ENCODE measurements at regions not wholly inside any gene's neighbourhood (a gene's known extent, or its start where the extent isn't known, plus 50 kb on each side); places are given as distances from the start of the nearest gene placed in this dataset.
"Not testable (repeated sequence)": the region's sequence is repeated elsewhere in the genome, so short reads cannot be mapped to it uniquely, and the experiment has no call there.

DNA sequence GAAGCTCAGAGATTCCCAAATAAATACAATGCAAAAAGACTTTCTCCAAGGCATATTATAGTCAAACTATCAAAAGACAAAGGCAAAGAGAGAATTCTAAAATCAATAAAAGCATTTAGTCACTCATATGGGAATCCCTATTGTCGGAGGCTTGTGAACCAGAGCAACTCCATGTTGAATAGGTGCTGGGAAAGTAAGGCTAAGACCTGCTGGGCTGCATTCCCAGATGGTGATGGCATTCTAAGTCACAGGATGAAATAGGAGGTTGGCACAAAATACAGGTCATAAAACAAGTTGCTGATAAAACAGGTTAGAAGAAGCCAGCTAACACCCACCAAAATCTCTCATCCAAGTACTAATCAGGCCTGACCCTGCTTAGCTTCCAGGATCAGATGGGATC lies 84.5 kb downstream of the JRKL start:
- Histone ChIP-seq H3K9me3 (ENCODE audit: control insufficient read depth in 1 of 2, low read length in 2 of 2) (peaks cover 0 to 18% of the 10 kb centered on the region in 2 donors), H3K27ac (ENCODE audit: low read length) (no peak overlapping the region), H3K27me3 (ENCODE audit: low read depth, low read length) (no peaks in the 10 kb centered on the region), H3K36me3 (ENCODE audit: control insufficient read depth in 1 of 2, insufficient read depth in 2 of 2, low read length in 2 of 2) (no peaks in the 10 kb centered on the region), H3K4me3 (ENCODE audit: low read depth in 1 of 2, low read length in 2 of 2) (no peak overlapping the region), H3K4me1 (ENCODE audit: control insufficient read depth in 1 of 2, insufficient read depth in 2 of 2, low read length in 2 of 2) (no peaks in the 10 kb centered on the region)

- H3K27ac ChIP-seq (ENCODE audit: low read length): no peak overlapping the region
- H3K4me1 ChIP-seq (ENCODE audit: control insufficient read depth in 1 of 2, insufficient read depth in 2 of 2, low read length in 2 of 2): peaks cover 0 to 26% of the 10 kb centered on the region in 2 donors
- no peaks in the 10 kb centered on the region for H3K36me3 ChIP-seq (ENCODE audit: control insufficient read depth in 1 of 2, insufficient read depth in 2 of 2, low read length in 2 of 2)
- no peaks in the 10 kb centered on the region for H3K27me3 ChIP-seq (ENCODE audit: low read depth, low read length)
- H3K9me3 ChIP-seq (ENCODE audit: control insufficient read depth in 1 of 2, low read length in 2 of 2): peaks cover 0 to 5% of the 10 kb centered on the region in 2 donors
- H3K4me3 ChIP-seq (ENCODE audit: low read depth in 1 of 2, low read length in 2 of 2): no peak overlapping the region
Observed at GRCh38 chr11:96481204-96481603, 91.4 kb downstream of the JRKL start.

DNA sequence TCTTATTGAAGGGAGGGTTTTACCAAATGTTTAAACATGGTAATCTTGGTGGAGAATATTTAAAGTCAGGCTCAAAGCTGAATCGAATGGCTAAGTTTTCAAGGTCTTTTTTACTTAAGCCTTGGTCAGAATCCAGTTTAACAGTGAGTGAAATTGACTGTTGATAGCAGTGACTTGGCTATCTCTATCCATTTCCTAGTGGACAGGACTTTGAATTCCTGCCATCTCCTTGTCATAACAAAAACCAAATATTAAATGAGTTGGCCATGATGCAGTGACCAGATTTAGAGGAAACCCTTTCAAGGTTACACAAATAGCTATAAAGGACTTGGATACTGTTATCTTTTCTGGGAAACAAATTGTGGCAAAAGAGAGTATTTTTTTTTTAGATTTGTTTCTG lies 92.0 kb downstream of the JRKL start:
- Histone ChIP-seq H3K36me3 (ENCODE audit: control insufficient read depth in 1 of 2, insufficient read depth in 2 of 2, low read length in 2 of 2) (no peaks in the 10 kb centered on the region), H3K9me3 (ENCODE audit: control insufficient read depth in 1 of 2, low read length in 2 of 2) (peaks cover 0 to 4% of the 10 kb centered on the region in 2 donors), H3K27ac (ENCODE audit: low read length) (no peak overlapping the region), H3K4me1 (ENCODE audit: control insufficient read depth in 1 of 2, insufficient read depth in 2 of 2, low read length in 2 of 2) (peaks cover 0 to 26% of the 10 kb centered on the region in 2 donors), H3K4me3 (ENCODE audit: low read depth in 1 of 2, low read length in 2 of 2) (no peak overlapping the region), H3K27me3 (ENCODE audit: low read depth, low read length) (no peaks in the 10 kb centered on the region)

- Histone ChIP-seq H3K9me3 (ENCODE audit: control insufficient read depth in 1 of 2, low read length in 2 of 2) (peaks cover 0 to 4% of the 10 kb centered on the region in 2 donors), H3K27me3 (ENCODE audit: low read depth, low read length) (no peaks in the 10 kb centered on the region), H3K4me3 (ENCODE audit: low read depth in 1 of 2, low read length in 2 of 2) (no peak overlapping the region), H3K4me1 (ENCODE audit: control insufficient read depth in 1 of 2, insufficient read depth in 2 of 2, low read length in 2 of 2) (peaks cover 0 to 26% of the 10 kb centered on the region in 2 donors), H3K36me3 (ENCODE audit: control insufficient read depth in 1 of 2, insufficient read depth in 2 of 2, low read length in 2 of 2) (no peaks in the 10 kb centered on the region), H3K27ac (ENCODE audit: low read length) (no peak overlapping the region)
Observed at GRCh38 chr11:96482193-96482592, 92.4 kb downstream of the JRKL start.

DNA sequence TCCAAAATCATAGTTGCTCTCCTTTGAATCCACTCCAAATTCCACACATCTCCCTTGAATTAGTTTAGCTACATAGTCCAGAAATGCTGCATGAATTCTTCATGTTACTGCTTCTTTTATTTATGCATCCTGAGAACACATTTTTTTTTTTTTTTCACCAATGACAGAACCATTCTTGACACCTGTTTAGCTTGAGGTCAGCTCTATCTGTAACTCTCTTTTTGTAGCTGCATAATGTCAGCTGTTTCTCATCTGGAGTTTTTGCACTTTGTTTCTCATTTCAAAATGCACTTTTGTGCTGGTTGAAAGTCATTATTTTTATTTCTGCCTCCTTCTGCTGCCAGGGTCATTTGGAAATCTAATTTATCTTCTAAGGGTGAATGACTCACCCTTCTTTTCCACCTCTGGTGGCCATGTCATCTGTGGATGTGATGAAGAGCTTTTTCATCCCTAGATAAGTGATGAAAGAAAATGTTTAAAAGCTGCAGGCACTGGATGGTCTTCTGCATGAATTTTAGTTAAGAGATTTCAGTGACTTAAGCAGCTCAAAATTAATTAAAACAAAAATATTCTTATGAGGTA lies 93.7 kb downstream of the JRKL start:
- H3K4me3 ChIP-seq (ENCODE audit: low read depth in 1 of 2, low read length in 2 of 2): no peak overlapping the region
- no peaks in the 10 kb centered on the region for H3K9me3 ChIP-seq (ENCODE audit: control insufficient read depth in 1 of 2, low read length in 2 of 2)
- no peaks in the 10 kb centered on the region for H3K36me3 ChIP-seq (ENCODE audit: control insufficient read depth in 1 of 2, insufficient read depth in 2 of 2, low read length in 2 of 2)
- H3K27ac ChIP-seq (ENCODE audit: low read length): no peak overlapping the region
- H3K4me1 ChIP-seq (ENCODE audit: control insufficient read depth in 1 of 2, insufficient read depth in 2 of 2, low read length in 2 of 2): peaks cover 0 to 26% of the 10 kb centered on the region in 2 donors
- no peaks in the 10 kb centered on the region for H3K27me3 ChIP-seq (ENCODE audit: low read depth, low read length)

GRCh38 chr11:96484361-96484760 lies 94.5 kb downstream of the JRKL start:
- Histone ChIP-seq H3K4me3 (ENCODE audit: low read depth in 1 of 2, low read length in 2 of 2) (no peak overlapping the region), H3K36me3 (ENCODE audit: control insufficient read depth in 1 of 2, insufficient read depth in 2 of 2, low read length in 2 of 2) (no peaks in the 10 kb centered on the region), H3K27me3 (ENCODE audit: low read depth, low read length) (no peaks in the 10 kb centered on the region), H3K27ac (ENCODE audit: low read length) (no peak overlapping the region), H3K9me3 (ENCODE audit: control insufficient read depth in 1 of 2, low read length in 2 of 2) (no peaks in the 10 kb centered on the region), H3K4me1 (ENCODE audit: control insufficient read depth in 1 of 2, insufficient read depth in 2 of 2, low read length in 2 of 2) (peaks cover 0 to 26% of the 10 kb centered on the region in 2 donors)

DNA sequence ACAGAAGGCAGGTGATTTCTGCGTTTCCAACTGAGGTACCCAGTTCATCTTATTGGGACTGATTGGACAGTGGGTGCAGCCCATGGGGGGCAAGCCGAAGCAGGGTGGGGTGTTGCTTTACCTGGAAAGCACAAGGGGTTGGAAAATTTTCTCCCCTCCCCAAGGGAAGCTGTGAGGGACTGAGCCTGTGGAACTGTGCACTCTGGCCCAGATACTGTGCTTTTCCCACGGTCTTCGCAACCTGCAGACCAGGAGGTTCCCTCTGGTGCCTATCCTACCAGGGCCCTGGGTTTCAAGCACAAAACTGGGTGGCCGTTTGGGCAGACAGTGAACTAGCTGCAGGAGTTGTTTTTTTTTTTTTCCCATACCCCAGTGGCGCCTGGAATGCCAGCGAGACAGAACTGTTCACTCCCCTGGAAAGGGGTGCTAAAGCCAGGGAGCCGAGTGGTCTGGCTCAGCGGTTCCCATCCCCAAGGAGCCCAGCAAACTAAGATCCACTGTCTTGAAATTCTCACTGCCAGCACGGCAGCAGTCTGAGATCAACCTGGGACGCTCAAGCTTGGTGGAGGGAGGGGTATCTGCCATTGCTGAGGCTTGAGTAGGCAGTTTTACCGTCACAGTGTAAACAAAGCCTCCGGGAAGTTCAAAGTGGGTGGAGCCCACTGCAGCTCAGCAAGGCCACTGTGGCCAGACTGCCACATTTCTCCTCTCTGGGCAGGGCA lies 97.2 kb downstream of the JRKL start:
- Histone ChIP-seq H3K27me3 (ENCODE audit: low read depth, low read length) (no peaks in the 10 kb centered on the region), H3K4me3 (ENCODE audit: low read depth in 1 of 2, low read length in 2 of 2) (no peak overlapping the region), H3K36me3 (ENCODE audit: control insufficient read depth in 1 of 2, insufficient read depth in 2 of 2, low read length in 2 of 2) (no peaks in the 10 kb centered on the region), H3K27ac (ENCODE audit: low read length) (no peak overlapping the region), H3K9me3 (ENCODE audit: control insufficient read depth in 1 of 2, low read length in 2 of 2) (no peaks in the 10 kb centered on the region), H3K4me1 (ENCODE audit: control insufficient read depth in 1 of 2, insufficient read depth in 2 of 2, low read length in 2 of 2) (peaks cover 0 to 21% of the 10 kb centered on the region in 2 donors)

DNA sequence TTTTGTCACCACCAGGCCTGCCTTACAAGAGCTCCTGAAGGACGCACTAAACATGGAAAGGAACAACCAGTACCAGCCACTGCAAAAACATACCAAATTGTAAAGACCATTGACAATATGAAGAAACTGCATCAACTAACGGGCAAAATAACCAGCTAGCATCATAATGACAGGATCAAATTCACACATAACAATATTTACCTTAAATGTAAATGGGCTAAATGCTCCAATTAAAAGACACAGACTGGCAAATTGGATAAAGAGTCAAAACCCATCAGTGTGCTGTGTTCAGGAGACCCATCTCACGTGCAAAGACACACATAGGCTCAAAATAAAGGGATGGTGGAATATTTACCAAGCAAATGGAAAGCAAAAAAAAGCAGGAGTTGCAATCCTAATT lies 99.1 kb downstream of the JRKL start:
- not testable (repeated sequence) for H3K27me3 ChIP-seq (ENCODE audit: low read depth, low read length); H3K36me3 ChIP-seq (ENCODE audit: control insufficient read depth in 1 of 2, insufficient read depth in 2 of 2, low read length in 2 of 2); H3K9me3 ChIP-seq (ENCODE audit: control insufficient read depth in 1 of 2, low read length in 2 of 2); H3K27ac ChIP-seq (ENCODE audit: low read length); H3K4me1 ChIP-seq (ENCODE audit: control insufficient read depth in 1 of 2, insufficient read depth in 2 of 2, low read length in 2 of 2); H3K4me3 ChIP-seq (ENCODE audit: low read depth in 1 of 2, low read length in 2 of 2)

- H3K9me3 ChIP-seq (ENCODE audit: control insufficient read depth in 1 of 2, low read length in 2 of 2): no peaks in the 10 kb centered on the region
- H3K4me1 ChIP-seq (ENCODE audit: control insufficient read depth in 1 of 2, insufficient read depth in 2 of 2, low read length in 2 of 2): no peaks in the 10 kb centered on the region
- H3K36me3 ChIP-seq (ENCODE audit: control insufficient read depth in 1 of 2, insufficient read depth in 2 of 2, low read length in 2 of 2): no peaks in the 10 kb centered on the region
- H3K27me3 ChIP-seq (ENCODE audit: low read depth, low read length): no peaks in the 10 kb centered on the region
- no peak overlapping the region for H3K4me3 ChIP-seq (ENCODE audit: low read depth in 1 of 2, low read length in 2 of 2)
- no peak overlapping the region for H3K27ac ChIP-seq (ENCODE audit: low read length)
Observed at GRCh38 chr11:96500440-96500839, 110.6 kb downstream of the JRKL start.

DNA sequence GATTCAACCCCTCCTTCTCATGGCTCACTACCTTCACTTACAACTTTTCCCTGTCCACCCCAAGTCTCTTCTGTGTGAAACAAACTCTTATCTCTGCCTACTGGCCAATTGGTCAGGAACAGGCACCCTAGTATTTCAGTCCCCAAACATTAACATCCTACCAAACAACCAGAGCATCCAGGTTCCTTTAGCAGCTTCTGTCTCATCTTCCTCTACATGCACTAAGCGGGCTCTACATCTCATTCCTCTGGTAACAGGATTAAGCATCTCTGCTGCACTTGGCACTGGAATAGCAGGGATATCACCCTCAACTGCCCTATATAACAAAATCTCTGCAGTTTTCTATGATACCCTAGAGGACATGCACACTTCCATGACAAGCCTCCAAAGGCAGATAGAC lies 116.2 kb downstream of the JRKL start:
- Histone ChIP-seq H3K4me3 (ENCODE audit: low read depth in 1 of 2, low read length in 2 of 2) (no peak overlapping the region), H3K27ac (ENCODE audit: low read length) (no peak overlapping the region), H3K27me3 (ENCODE audit: low read depth, low read length) (no peaks in the 10 kb centered on the region), H3K9me3 (ENCODE audit: control insufficient read depth in 1 of 2, low read length in 2 of 2) (no peaks in the 10 kb centered on the region), H3K4me1 (ENCODE audit: control insufficient read depth in 1 of 2, insufficient read depth in 2 of 2, low read length in 2 of 2) (no peaks in the 10 kb centered on the region), H3K36me3 (ENCODE audit: control insufficient read depth in 1 of 2, insufficient read depth in 2 of 2, low read length in 2 of 2) (no peaks in the 10 kb centered on the region)

- H3K4me3 ChIP-seq (ENCODE audit: low read depth in 1 of 2, low read length in 2 of 2): no peak overlapping the region
- H3K27me3 ChIP-seq (ENCODE audit: low read depth, low read length): no peaks in the 10 kb centered on the region
- H3K4me1 ChIP-seq (ENCODE audit: control insufficient read depth in 1 of 2, insufficient read depth in 2 of 2, low read length in 2 of 2): no peaks in the 10 kb centered on the region
- no peak overlapping the region for H3K27ac ChIP-seq (ENCODE audit: low read length)
- no peaks in the 10 kb centered on the region for H3K36me3 ChIP-seq (ENCODE audit: control insufficient read depth in 1 of 2, insufficient read depth in 2 of 2, low read length in 2 of 2)
- H3K9me3 ChIP-seq (ENCODE audit: control insufficient read depth in 1 of 2, low read length in 2 of 2): no peaks in the 10 kb centered on the region
Observed at GRCh38 chr11:96506953-96507354, 117.1 kb downstream of the JRKL start.

- Histone ChIP-seq H3K9me3 (ENCODE audit: control insufficient read depth in 1 of 2, low read length in 2 of 2) (no peaks in the 10 kb centered on the region), H3K27ac (ENCODE audit: low read length) (no peak overlapping the region), H3K36me3 (ENCODE audit: control insufficient read depth in 1 of 2, insufficient read depth in 2 of 2, low read length in 2 of 2) (no peaks in the 10 kb centered on the region), H3K27me3 (ENCODE audit: low read depth, low read length) (no peaks in the 10 kb centered on the region), H3K4me1 (ENCODE audit: control insufficient read depth in 1 of 2, insufficient read depth in 2 of 2, low read length in 2 of 2) (no peaks in the 10 kb centered on the region), H3K4me3 (ENCODE audit: low read depth in 1 of 2, low read length in 2 of 2) (no peak overlapping the region)
Observed at GRCh38 chr11:96508861-96509260, 119.0 kb downstream of the JRKL start.

Measured in muscle layer of duodenum (tissue), 2 donors.